Stomach (tissue), 8 donors: ENCODE measurements at regions not wholly inside any gene's neighbourhood (a gene's known extent, or its start where the extent isn't known, plus 50 kb on each side); places are given as distances from the start of the nearest gene placed in this dataset.

Source experiments
- DNase-seq, 2 donors: peaks; one replicate each; pipeline versions ENCODE4 v3.0.0 to v3.0.0-alpha.2; 2013 to 2019
- H3K27ac ChIP-seq, 5 donors: fragments of 200-600 bp in 4 of 5; sonication (generic) in 4 of 5; one replicate each; pipeline ENCODE4 v1.5.1; 2013 to 2019; ENCODE audit warnings: mild to moderate bottlenecking in 1 of 5, moderate library complexity in 1 of 5
- H3K27me3 ChIP-seq, 3 donors: fragments of 200-600 bp; sonication (generic); one replicate each; pipeline ENCODE4 v1.5.1; 2017 to 2019; ENCODE audit warnings: mixed run types in 1 of 3
- H3K36me3 ChIP-seq, 4 donors: fragments of 200-600 bp; sonication (generic); 1 replicate in 3 of 4; 2 replicates in 1 of 4; pipeline ENCODE4 v1.5.1; 2016 to 2019
- H3K4me1 ChIP-seq, 4 donors: fragments of 200-600 bp; sonication (generic); one replicate each; pipeline ENCODE4 v1.5.1; 2016 to 2019
- H3K4me3 ChIP-seq, 4 donors: fragments of 200-600 bp; sonication (generic) in 3 of 4; one replicate each; pipeline ENCODE4 v1.5.1; 2016 to 2019; ENCODE audit warnings: mild to moderate bottlenecking in 1 of 4
- H3K9me3 ChIP-seq, 4 donors: fragments of 200-600 bp; sonication (generic); one replicate each; pipeline ENCODE4 v1.5.1; 2016 to 2019
- CTCF ChIP-seq, 7 experiments: fragments of 450-650 bp in 4 of 7; fragments of 200-600 bp in 3 of 7; sonication (generic) in 3 of 7; IDR thresholded peaks; one replicate each; pipeline ENCODE4 v1.5.1; 2016 to 2019; ENCODE audit warnings: antibody characterized with exemption in 7 of 7, control low read depth in 2 of 7, mild to moderate bottlenecking in 1 of 7
- EP300 ChIP-seq: sonication (generic); formaldehyde crosslinking; IDR thresholded peaks from one replicate; pipeline ENCODE4 v1.6.1; 2017; ENCODE audit warnings: antibody characterized with exemption
- POLR2A ChIP-seq, 4 donors: fragments of 450-650 bp; IDR thresholded peaks; one replicate each; pipeline ENCODE4 v1.6.1; 2016; ENCODE audit warnings: antibody characterized with exemption in 4 of 4, control low read depth in 2 of 4, mild to moderate bottlenecking in 1 of 4, moderate library complexity in 1 of 4
- POLR2AphosphoS5 ChIP-seq, 3 donors: sonication (generic); formaldehyde crosslinking; IDR thresholded peaks; one replicate each; pipeline ENCODE4 v1.6.1; 2016; ENCODE audit warnings: antibody characterized with exemption in 3 of 3
- WGBS, 5 donors: extraction: QIAGEN DNeasy Blood & Tissue Kit in 3 of 5; methylation state at CpG; one replicate each; pipeline versions ENCODE4 v1.1.5 to v1.1.7; 2013 to 2018; 5-methylcytosine and 5-hydroxymethylcytosine counted together
- intact Hi-C: fragments of 100-400 bp; cut with DNase I; formaldehyde crosslinking; loops from one replicate; pipeline ENCODE4 v1.15.1; 2023; ENCODE audit warnings: low total_unique reads
- donor health status: healthy with polysubstance abuse.
- donor health status: Bipolar disorder and iron deficiency.
- donor health status: healthy.

GRCh38 chr6:139584599-139584998 is 210.2 kb upstream of the CITED2 start:
- Histone ChIP-seq H3K27me3 (no peaks in the 10 kb centered on the region), H3K4me3 (no peak overlapping the region), H3K27ac (no peak overlapping the region), H3K4me1 (peaks cover 6 to 24% (median 22%) of the 10 kb centered on the region in 4 donors), H3K9me3 (no peaks in the 10 kb centered on the region), H3K36me3 (no peaks in the 10 kb centered on the region)
- intact Hi-C loops = no loop called here
- DNase-seq = no peak
- 78 to 100% (median 95%) methylated on average over 1 of the region's 1 CpG for WGBS, 5 donors
- TF ChIP-seq POLR2A (IDR thresholded peaks at IDR 0.05) (no peak), POLR2AphosphoS5 (IDR thresholded peaks at IDR 0.05) (no peak), EP300 (no peak), CTCF (IDR thresholded peaks at IDR 0.05) (no peak)

GRCh38 chr6:139583420-139583819 is 209.0 kb upstream of the CITED2 start:
- Histone ChIP-seq H3K4me3 (no peak overlapping the region), H3K27me3 (no peaks in the 10 kb centered on the region), H3K9me3 (no peaks in the 10 kb centered on the region), H3K27ac (no peak overlapping the region), H3K36me3 (no peaks in the 10 kb centered on the region), H3K4me1 (peaks cover 6 to 20% (median 10%) of the 10 kb centered on the region in 4 donors)
- intact Hi-C loops = no loop called here
- WGBS, 5 donors = 57 to 72% (median 68%) methylated on average over 3 of the region's 3 CpGs
- no peak for DNase-seq
- TF ChIP-seq EP300 (no peak), CTCF (IDR thresholded peaks at IDR 0.05) (no peak), POLR2AphosphoS5 (IDR thresholded peaks at IDR 0.05) (no peak)

GRCh38 chr6:139582956-139583355 is 208.5 kb upstream of the CITED2 start:
- Histone ChIP-seq H3K27ac (no peak overlapping the region), H3K9me3 (no peaks in the 10 kb centered on the region), H3K4me3 (no peak overlapping the region), H3K27me3 (no peaks in the 10 kb centered on the region), H3K36me3 (no peaks in the 10 kb centered on the region), H3K4me1 (peaks cover 2 to 20% (median 8%) of the 10 kb centered on the region in 4 donors)
- 92 to 100% (median 98%) methylated on average over 2 of the region's 2 CpGs for WGBS, 5 donors
- intact Hi-C loops = no loop called here
- no peak for DNase-seq
- TF ChIP-seq POLR2AphosphoS5 (IDR thresholded peaks at IDR 0.05) (no peak), EP300 (no peak), POLR2A (IDR thresholded peaks at IDR 0.05) (no peak), CTCF (IDR thresholded peaks at IDR 0.05) (no peak)

GRCh38 chr6:139581485-139581865 is 207.0 kb upstream of the CITED2 start:
- H3K36me3 ChIP-seq = no peaks in the 10 kb centered on the region
- no peaks in the 10 kb centered on the region for H3K27me3 ChIP-seq
- intact Hi-C loops = no loop called here
- H3K9me3 ChIP-seq = no peaks in the 10 kb centered on the region
- no peak for TF ChIP-seq EP300
- no peak for TF ChIP-seq POLR2A (IDR thresholded peaks at IDR 0.05)
- no peak for TF ChIP-seq CTCF (IDR thresholded peaks at IDR 0.05)
- no peak for TF ChIP-seq POLR2AphosphoS5 (IDR thresholded peaks at IDR 0.05)
- peaks cover 0 to 20% (median 6%) of the 10 kb centered on the region in 4 donors for H3K4me1 ChIP-seq
- H3K27ac ChIP-seq = no peak overlapping the region
- no peak for DNase-seq
- H3K4me3 ChIP-seq = no peak overlapping the region
